GM19240 (cell line): ENCODE measurements at regions not wholly inside any gene's neighbourhood (a gene's known extent, or its start where the extent isn't known, plus 50 kb on each side); places are given as distances from the start of the nearest gene placed in this dataset.
"Not testable (repeated sequence)": the region's sequence is repeated elsewhere in the genome, so short reads cannot be mapped to it uniquely, and the experiment has no call there.

ENCODE experiments used
- DNase-seq: peaks from one replicate; pipeline ENCODE4 v3.0.0; 2011; ENCODE audit warnings: low spot score; ENCODE audit not compliant: insufficient read length

GRCh38 chr5:169531631-169532030 is 51.9 kb upstream of the SPDL1 start:
- DNase-seq: no peak

- no peak for DNase-seq
Observed at GRCh38 chr5:169527863-169528262, 55.7 kb upstream of the SPDL1 start.

- DNase-seq: no peak
Observed at GRCh38 chr5:169527066-169527465, 56.5 kb upstream of the SPDL1 start.

- DNase-seq: no peak
Observed at GRCh38 chr5:169522851-169523250, 60.7 kb upstream of the SPDL1 start.

- DNase-seq: no peak
Observed at GRCh38 chr5:169521366-169521983, 62.1 kb upstream of the SPDL1 start.

- DNase-seq: no peak
Observed at GRCh38 chr5:169519358-169519757, 64.2 kb upstream of the SPDL1 start.

GRCh38 chr5:169518779-169519178 is 64.8 kb upstream of the SPDL1 start:
- DNase-seq: not testable (repeated sequence)

GRCh38 chr5:169512385-169512784 is 71.2 kb upstream of the SPDL1 start:
- no peak for DNase-seq

- no peak for DNase-seq
Observed at GRCh38 chr5:169511708-169512107, 71.9 kb upstream of the SPDL1 start.

GRCh38 chr5:169507051-169507450 is 76.5 kb upstream of the SPDL1 start:
- no peak for DNase-seq

GRCh38 chr5:169503886-169504285 is 79.7 kb upstream of the SPDL1 start:
- no peak for DNase-seq

GRCh38 chr5:169499990-169500505 is 83.5 kb upstream of the SPDL1 start:
- no peak for DNase-seq

- no peak for DNase-seq
Observed at GRCh38 chr5:169496878-169497277, 86.7 kb upstream of the SPDL1 start.

GRCh38 chr5:169494941-169495548 is 88.5 kb upstream of the SPDL1 start:
- DNase-seq: no peak

GRCh38 chr5:169494383-169494935 is 89.1 kb upstream of the SPDL1 start:
- DNase-seq: no peak

- no peak for DNase-seq
Observed at GRCh38 chr5:169474226-169474625, 109.3 kb upstream of the SPDL1 start.

GRCh38 chr5:169472544-169472943 is 111.0 kb upstream of the SPDL1 start:
- DNase-seq: no peak

- no peak for DNase-seq
Observed at GRCh38 chr5:169471021-169471420, 112.6 kb upstream of the SPDL1 start.

GRCh38 chr5:169467041-169467771 is 116.4 kb upstream of the SPDL1 start:
- DNase-seq: no peak

- DNase-seq: no peak
Observed at GRCh38 chr5:169460896-169461295, 122.7 kb upstream of the SPDL1 start.

GRCh38 chr5:169460123-169460522 is 123.5 kb upstream of the SPDL1 start:
- DNase-seq: no peak

GRCh38 chr5:169458221-169458620 is 125.4 kb upstream of the SPDL1 start:
- no peak for DNase-seq
